Activated naive CD8-positive, alpha-beta T cell treated with anti-CD3 and anti-CD28 coated beads, Interleukin-2, amount 10 ng/mL, durations not matched to agents 7 days and 5 days (primary cell): ENCODE measurements at regions not wholly inside any gene's neighbourhood (a gene's known extent, or its start where the extent isn't known, plus 50 kb on each side); places are given as distances from the start of the nearest gene placed in this dataset.
"Not testable (repeated sequence)": the region's sequence is repeated elsewhere in the genome, so short reads cannot be mapped to it uniquely, and the experiment has no call there.

Source experiments
- ATAC-seq: fragments of 150-1000 bp; cut with Tn5 transposase; one replicate; pipeline ENCODE4 v1.10.0; 2021; ENCODE audit warnings: low read depth, moderate library complexity
- POLR2A ChIA-PET: fragments of 350-600 bp; sonication (Branson Sonifier 250); formaldehyde crosslinking; loops from one replicate; lab custom pipeline; 2021; ENCODE audit warnings: antibody characterized with exemption; lab: Charles Lee
- DNase-seq: peaks from one replicate; pipeline ENCODE4 v3.0.0; 2021
- H3K27ac Mint-ChIP-seq: one replicate; pipeline ENCODE4 v1.8.0; 2022; ENCODE audit warnings: mild to moderate bottlenecking, mixed read lengths
- H3K27me3 Mint-ChIP-seq: one replicate; pipeline ENCODE4 v1.8.0; 2022; ENCODE audit warnings: mild to moderate bottlenecking, moderate library complexity, mixed read lengths
- H3K36me3 Mint-ChIP-seq: one replicate; pipeline ENCODE4 v1.8.0; 2021; ENCODE audit warnings: mild to moderate bottlenecking, mixed read lengths
- H3K4me1 Mint-ChIP-seq: one replicate; pipeline ENCODE4 v1.8.0; 2021; ENCODE audit warnings: mixed read lengths
- H3K4me3 Mint-ChIP-seq: one replicate; pipeline ENCODE4 v1.8.0; 2022; ENCODE audit warnings: mild to moderate bottlenecking, moderate library complexity, mixed read lengths
- H3K9me3 Mint-ChIP-seq: one replicate; pipeline ENCODE4 v1.8.0; 2021; ENCODE audit warnings: mixed read lengths

DNA sequence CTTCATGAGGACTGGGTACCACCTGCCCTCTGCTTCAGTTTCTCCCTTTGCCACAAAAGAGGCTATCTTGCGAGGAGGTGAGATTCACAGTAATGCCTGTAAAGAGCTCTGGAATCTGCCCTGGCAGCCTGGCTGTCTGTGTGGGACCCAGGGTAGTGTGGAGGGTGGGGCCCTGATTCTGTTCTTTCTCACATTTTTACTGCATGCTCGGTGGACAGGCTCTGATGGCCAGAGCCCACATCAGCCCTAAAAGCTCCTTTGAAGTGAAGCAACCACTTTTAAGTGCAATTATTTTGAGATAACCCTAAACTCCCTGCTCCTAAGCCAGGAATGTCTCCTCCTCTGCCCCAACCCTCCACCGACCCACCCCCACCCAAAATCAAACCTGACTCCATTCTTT, 92.1 kb upstream of the PODXL start:
- H3K27ac Mint-ChIP-seq: no peak overlapping the region
- no peak overlapping the region for H3K4me3 Mint-ChIP-seq
- no peak for DNase-seq
- H3K27me3 Mint-ChIP-seq: peaks cover 4% of the 10 kb centered on the region
- H3K36me3 Mint-ChIP-seq: no peaks in the 10 kb centered on the region
- ATAC-seq: no peak
- H3K4me1 Mint-ChIP-seq: no peaks in the 10 kb centered on the region
- POLR2A ChIA-PET: no interaction called here
- no peaks in the 10 kb centered on the region for H3K9me3 Mint-ChIP-seq

DNA sequence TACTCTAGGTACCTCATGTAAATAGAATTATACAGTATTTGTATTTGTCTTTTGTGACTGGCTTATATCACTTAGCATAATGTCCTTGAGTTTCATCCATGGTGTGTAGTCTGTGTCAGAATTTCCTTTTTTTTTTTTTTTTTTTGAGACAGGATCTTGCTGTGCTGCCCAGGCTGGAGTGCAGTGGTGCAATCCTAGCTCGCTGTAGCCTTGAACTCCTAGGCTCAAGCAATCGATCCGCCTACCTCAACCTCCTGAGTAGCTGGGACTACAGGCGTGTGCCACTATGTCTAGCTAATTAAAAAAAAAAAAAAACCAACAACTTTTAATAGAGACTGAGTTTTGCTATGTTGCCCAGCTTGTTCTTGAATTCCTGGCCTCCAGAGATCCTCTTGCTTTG, 89.8 kb upstream of the PODXL start:
- no peaks in the 10 kb centered on the region for H3K4me1 Mint-ChIP-seq
- H3K27ac Mint-ChIP-seq: no peak overlapping the region
- peaks cover 4% of the 10 kb centered on the region for H3K27me3 Mint-ChIP-seq
- H3K9me3 Mint-ChIP-seq: no peaks in the 10 kb centered on the region
- no peak overlapping the region for H3K4me3 Mint-ChIP-seq
- ATAC-seq (no peak), DNase-seq (no peak)
- POLR2A ChIA-PET: no interaction called here
- H3K36me3 Mint-ChIP-seq: no peaks in the 10 kb centered on the region

DNA sequence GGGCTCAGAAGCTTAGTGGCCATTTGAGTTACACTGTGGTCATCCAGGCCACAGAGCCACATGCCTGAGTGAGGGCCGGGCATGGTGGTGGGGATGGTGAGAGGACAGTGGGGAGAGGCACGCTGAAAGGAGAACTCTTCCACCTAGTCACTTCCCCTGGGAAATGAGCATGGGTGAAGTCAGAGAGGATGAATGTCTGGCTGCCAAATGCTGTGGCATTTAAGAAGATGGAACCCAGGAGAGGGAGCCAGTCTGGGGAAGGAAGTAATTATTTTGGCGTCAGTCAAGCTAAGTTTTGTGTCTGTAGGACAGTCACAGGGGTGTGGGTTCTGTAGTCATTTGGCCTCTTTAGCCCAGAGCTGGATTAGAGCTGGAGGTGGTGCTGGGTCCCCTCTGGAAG, 86.0 kb upstream of the PODXL start:
- Mint-ChIP-seq H3K4me3 (no peak overlapping the region), H3K4me1 (no peaks in the 10 kb centered on the region), H3K9me3 (no peaks in the 10 kb centered on the region), H3K27ac (no peak overlapping the region), H3K27me3 (no peaks in the 10 kb centered on the region), H3K36me3 (no peaks in the 10 kb centered on the region)
- POLR2A ChIA-PET: no interaction called here
- ATAC-seq (no peak), DNase-seq (no peak)

DNA sequence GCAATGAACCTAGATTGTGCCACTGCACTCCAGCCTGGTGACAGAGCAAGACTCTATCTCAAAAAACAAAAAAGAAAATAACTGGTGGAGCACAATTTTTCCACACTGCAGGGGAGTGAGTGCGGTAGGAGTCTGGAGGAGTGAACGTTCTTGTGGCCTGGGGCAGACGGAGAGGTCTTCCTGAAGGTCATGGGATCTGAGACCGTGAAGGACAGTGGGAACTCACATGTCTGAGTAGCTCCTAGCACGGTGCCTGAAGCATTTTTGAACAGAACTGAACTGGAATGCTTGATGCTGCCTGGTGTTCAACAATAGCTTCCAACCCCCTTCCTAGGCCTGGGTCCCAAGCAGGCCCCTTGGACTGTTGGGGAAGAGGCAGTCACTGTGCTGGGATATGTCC, 84.3 kb upstream of the PODXL start:
- no peaks in the 10 kb centered on the region for H3K27me3 Mint-ChIP-seq
- H3K27ac Mint-ChIP-seq: no peak overlapping the region
- H3K4me1 Mint-ChIP-seq: no peaks in the 10 kb centered on the region
- no peaks in the 10 kb centered on the region for H3K9me3 Mint-ChIP-seq
- ATAC-seq (no peak), DNase-seq (no peak)
- H3K4me3 Mint-ChIP-seq: no peak overlapping the region
- POLR2A ChIA-PET: no interaction called here
- H3K36me3 Mint-ChIP-seq: no peaks in the 10 kb centered on the region

DNA sequence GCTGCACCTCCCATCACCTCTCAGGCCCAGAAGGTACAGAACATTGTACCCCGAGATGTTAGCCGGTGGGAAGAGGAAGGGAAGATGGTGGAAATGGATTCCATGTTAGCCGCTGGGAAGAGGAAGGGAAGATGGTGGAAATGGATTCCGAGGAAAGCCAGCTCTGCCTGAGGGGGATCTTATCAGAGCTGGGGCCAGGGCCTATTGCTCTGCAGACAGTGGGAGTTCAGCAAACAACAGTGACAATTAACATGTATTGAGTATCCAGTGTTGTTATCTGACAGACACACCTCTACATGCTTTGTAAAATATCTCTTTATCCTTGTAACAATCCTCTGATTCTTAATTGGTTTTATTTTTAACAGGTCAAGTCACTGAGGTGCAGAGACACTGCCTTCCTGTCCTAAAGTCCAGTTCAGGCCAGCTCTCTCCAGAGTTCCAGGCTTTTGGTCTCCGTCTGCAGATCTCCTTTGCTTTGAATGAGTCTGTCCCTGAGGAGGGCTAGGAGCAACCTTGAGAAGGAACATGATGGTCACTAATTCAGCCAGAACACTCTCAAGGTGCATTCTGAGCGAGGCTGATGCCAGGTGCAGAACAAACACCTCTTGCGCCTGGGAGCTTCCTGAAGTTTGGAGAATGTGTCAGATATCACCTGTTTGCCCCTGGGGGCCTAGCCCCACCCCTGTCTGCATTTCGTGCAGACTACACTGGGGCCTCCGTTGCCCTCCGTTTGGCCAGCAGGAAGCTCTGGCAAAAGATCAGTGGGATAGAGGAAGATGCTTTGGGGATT, 82.4 kb upstream of the PODXL start:
- POLR2A ChIA-PET: no interaction called here
- no peaks in the 10 kb centered on the region for H3K9me3 Mint-ChIP-seq
- no peaks in the 10 kb centered on the region for H3K36me3 Mint-ChIP-seq
- H3K27me3 Mint-ChIP-seq: peaks cover 1% of the 10 kb centered on the region
- DNase-seq (no peak), ATAC-seq (no peak)
- H3K27ac Mint-ChIP-seq: no peak overlapping the region
- H3K4me3 Mint-ChIP-seq: no peak overlapping the region
- H3K4me1 Mint-ChIP-seq: no peaks in the 10 kb centered on the region

DNA sequence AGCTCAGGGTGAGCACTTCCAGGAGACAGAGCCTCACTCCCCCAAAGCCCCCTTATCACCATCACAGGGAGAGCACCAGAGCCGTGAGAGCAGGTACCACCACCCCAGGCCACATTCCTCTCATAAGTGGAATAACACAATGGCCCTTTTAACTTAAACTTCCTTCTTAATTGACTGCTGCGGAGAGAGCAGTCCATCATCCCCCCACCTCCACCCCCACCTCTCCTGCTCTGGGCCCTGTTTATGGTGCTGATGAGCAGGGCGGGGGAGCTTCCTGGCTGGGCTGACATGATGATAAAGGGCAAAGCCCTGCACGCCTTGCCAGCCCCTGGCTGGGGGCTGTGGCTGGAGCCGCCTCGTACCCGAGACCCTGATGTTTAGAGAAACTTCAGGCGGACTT, 81.4 kb upstream of the PODXL start:
- Mint-ChIP-seq H3K36me3 (no peaks in the 10 kb centered on the region), H3K9me3 (no peaks in the 10 kb centered on the region), H3K27ac (no peak overlapping the region), H3K27me3 (peaks cover 1% of the 10 kb centered on the region), H3K4me3 (no peak overlapping the region), H3K4me1 (no peaks in the 10 kb centered on the region)
- DNase-seq: no peak
- no peak for ATAC-seq
- POLR2A ChIA-PET: no interaction called here

DNA sequence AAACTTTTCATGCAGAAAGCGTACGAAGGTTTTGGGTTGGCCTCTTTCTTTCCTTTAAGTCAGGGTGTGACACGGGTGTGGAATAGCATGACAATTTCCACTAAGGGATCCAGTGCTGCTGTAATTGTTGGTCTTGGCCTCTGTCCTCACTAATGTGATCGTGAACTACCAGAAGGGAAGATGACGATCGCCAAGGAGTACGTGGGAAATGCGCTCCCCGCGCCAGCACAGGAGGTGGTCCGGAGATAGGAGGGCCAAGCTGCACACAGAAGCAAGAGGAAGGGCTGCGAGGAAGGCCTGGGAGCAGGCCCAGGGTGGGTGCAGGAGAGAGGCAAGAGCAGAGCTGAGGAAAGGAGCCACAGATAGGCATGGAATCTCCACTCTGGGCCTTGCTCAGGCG, 79.7 kb upstream of the PODXL start:
- no peak for ATAC-seq
- POLR2A ChIA-PET: interaction anchor here (0.6 to 0.7 kb wide), 2 partner anchors 28 to 33 kb away, joined by 3 to 4 read pairs; no protein-coding TSS in a partner anchor
- peaks cover 1% of the 10 kb centered on the region for H3K27me3 Mint-ChIP-seq
- H3K27ac Mint-ChIP-seq: no peak overlapping the region
- no peaks in the 10 kb centered on the region for H3K9me3 Mint-ChIP-seq
- H3K36me3 Mint-ChIP-seq: no peaks in the 10 kb centered on the region
- H3K4me3 Mint-ChIP-seq: no peak overlapping the region
- no peak for DNase-seq
- H3K4me1 Mint-ChIP-seq: no peaks in the 10 kb centered on the region

DNA sequence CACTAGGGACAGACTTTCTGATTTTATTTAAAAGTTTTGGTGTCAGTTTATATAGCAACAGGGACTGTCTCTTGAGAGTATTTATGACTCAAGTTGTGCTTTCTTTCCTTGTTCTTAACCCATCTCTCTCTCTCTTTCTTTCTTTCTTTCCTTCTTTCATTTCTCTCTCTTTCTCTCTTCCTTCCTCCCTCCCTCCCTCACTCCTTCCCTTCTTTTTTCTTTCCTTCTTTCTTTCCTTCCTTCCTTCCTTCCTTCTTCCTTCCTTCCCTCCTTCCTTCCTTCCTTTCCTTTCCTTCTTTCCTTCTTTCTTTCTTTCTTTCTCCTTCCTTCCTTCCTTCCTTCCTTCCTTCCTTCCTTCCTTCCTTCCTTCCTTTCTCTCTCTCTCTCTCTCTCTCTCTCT, 77.8 kb upstream of the PODXL start:
- ATAC-seq, POLR2A ChIA-PET, H3K27me3 Mint-ChIP-seq: not testable (repeated sequence)

DNA sequence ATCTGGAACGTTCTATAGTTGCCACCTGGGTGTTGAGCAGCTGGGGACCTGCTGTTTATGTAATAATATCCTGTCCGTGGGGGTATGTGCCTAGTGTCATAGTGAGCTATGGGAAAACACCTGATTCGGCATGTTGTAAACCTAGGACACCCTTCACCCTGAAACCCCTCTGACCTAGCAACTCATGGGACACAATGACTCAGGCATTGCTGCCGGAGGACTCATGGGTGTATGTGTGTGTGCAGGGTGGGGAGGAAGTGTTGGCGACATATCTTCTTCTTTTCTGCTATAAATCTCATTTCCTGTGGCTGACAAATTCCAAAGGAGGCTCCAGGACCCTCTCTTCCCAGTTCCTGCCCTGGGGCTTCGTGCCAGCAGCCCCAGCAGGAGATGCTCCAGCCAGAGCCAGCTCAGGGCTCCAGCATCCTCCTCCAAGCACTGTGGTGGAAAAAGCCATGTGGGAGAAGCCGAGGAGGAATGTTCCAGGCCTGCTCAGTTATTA, 77.0 kb upstream of the PODXL start:
- no peak overlapping the region for H3K27ac Mint-ChIP-seq
- no peaks in the 10 kb centered on the region for H3K36me3 Mint-ChIP-seq
- no peak overlapping the region for H3K4me3 Mint-ChIP-seq
- ATAC-seq (no peak), DNase-seq (no peak)
- peaks cover 1% of the 10 kb centered on the region for H3K27me3 Mint-ChIP-seq
- H3K9me3 Mint-ChIP-seq: no peaks in the 10 kb centered on the region
- POLR2A ChIA-PET: no interaction called here
- H3K4me1 Mint-ChIP-seq: no peaks in the 10 kb centered on the region

More for the DNA sequence above, 77.8 kb upstream of the PODXL start:
- H3K36me3 Mint-ChIP-seq, H3K9me3 Mint-ChIP-seq, H3K4me3 Mint-ChIP-seq, DNase-seq, H3K27ac Mint-ChIP-seq, H3K4me1 Mint-ChIP-seq: not testable (repeated sequence)

DNA sequence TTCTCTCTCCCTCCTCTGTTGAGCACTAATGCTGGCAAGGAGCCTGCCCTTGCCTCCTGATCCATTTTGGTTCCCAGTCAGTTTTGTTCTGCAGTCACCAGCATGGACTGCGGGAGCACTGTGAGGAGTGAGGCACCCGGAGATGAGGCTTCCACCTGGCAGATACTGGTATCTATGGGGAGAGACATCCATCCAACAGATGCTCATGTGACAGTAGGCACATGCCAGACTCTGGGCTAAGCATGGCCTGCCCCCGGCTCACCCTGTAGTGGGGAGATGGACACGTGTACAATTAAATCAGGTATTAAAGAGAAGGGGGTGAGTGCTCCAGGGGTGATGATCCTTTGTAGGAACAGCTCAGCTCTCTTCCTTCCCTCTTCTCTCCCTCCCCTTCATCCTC, 74.0 kb upstream of the PODXL start:
- ATAC-seq: no peak

DNA sequence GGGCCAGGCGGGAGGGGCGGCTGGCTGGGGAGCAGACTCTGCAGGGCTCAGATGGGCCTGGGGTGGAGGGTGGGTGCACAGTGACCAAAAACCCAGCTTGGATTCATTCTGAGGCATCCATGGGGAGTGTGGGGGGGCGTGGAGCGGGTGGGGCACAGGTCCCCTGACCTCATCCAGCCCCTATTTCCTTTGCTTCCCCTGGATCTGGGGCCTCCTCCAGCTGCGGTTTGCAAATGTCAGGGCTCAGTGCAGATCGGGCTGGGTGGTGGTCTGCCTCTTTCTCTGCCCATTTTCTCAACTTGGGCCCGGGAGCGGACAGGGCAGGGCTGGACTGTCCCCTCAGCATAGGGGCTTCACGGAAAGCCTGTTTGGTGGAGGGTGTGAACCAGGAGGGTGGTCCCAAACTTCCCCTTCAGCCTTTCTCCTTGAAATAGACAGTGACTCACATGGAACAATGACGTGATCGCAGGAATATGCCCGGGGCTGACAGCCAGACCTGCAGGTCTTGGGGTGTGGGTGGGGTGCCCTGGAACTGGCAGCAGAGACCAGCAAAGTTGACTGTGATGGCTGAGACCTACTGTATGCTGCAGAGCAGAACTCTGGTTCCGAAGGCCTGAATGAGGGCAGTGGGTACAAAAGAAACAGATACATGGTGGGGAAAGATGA, 72.9 kb upstream of the PODXL start:
- no peak for DNase-seq
- Mint-ChIP-seq H3K4me1 (no peaks in the 10 kb centered on the region), H3K4me3 (no peak overlapping the region), H3K9me3 (no peaks in the 10 kb centered on the region), H3K27ac (no peak overlapping the region), H3K36me3 (no peaks in the 10 kb centered on the region), H3K27me3 (no peaks in the 10 kb centered on the region)
- POLR2A ChIA-PET: no interaction called here
- no peak for ATAC-seq

More for the DNA sequence above, 74.0 kb upstream of the PODXL start:
- Mint-ChIP-seq H3K4me1 (no peaks in the 10 kb centered on the region), H3K4me3 (no peak overlapping the region), H3K27ac (no peak overlapping the region), H3K36me3 (no peaks in the 10 kb centered on the region), H3K9me3 (no peaks in the 10 kb centered on the region), H3K27me3 (peaks cover 1% of the 10 kb centered on the region)
- DNase-seq: no peak
- POLR2A ChIA-PET: no interaction called here

DNA sequence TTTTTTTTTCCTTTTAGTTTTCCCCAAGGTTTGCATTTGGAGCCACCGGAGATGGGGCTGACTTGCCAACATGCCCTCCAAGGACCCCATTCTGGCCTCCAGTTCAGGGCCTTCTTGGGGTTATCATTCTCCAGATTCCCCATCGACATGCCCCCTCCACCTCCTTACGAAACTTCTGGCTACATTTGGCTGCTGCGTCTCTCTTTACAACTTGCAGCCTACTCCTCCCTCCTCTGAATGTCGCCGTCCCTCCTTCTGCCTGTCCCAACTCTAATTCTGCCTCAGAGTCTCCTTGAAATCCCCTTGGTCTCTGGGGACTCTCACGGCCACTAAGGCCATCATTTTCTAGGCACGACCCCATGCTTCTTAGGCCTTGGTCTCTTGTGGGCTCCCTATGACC, 72.2 kb upstream of the PODXL start:
- Mint-ChIP-seq H3K27me3 (no peaks in the 10 kb centered on the region), H3K4me1 (no peaks in the 10 kb centered on the region), H3K27ac (no peak overlapping the region), H3K9me3 (no peaks in the 10 kb centered on the region), H3K4me3 (no peak overlapping the region), H3K36me3 (no peaks in the 10 kb centered on the region)
- no peak for DNase-seq
- POLR2A ChIA-PET: no interaction called here
- no peak for ATAC-seq

DNA sequence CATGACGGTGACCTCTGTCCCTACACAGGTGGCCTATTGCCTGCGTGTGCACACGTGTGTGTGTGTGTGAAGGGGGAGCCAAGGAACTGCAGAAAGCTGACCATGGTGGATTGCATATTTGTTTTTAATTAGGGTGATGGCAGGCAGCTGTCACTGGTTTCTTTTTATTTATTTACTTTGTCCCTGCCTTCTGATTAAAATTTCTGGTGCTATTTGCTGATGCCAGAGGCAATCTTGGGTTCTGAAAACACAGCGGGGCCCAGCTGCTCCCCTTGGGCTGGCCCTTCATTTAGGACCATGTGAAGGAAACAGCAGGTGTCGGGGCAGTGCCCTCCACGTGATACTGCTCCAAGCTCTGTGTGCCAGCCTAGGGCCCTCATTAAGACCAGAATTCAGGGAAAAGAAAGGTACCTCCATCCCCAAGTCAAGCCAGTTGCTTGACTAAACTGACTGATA, 71.3 kb upstream of the PODXL start:
- H3K27me3 Mint-ChIP-seq: no peaks in the 10 kb centered on the region
- no peaks in the 10 kb centered on the region for H3K9me3 Mint-ChIP-seq
- H3K4me1 Mint-ChIP-seq: no peaks in the 10 kb centered on the region
- DNase-seq (no peak), ATAC-seq (no peak)
- POLR2A ChIA-PET: no interaction called here
- H3K36me3 Mint-ChIP-seq: no peaks in the 10 kb centered on the region
- H3K27ac Mint-ChIP-seq: no peak overlapping the region
- no peak overlapping the region for H3K4me3 Mint-ChIP-seq

DNA sequence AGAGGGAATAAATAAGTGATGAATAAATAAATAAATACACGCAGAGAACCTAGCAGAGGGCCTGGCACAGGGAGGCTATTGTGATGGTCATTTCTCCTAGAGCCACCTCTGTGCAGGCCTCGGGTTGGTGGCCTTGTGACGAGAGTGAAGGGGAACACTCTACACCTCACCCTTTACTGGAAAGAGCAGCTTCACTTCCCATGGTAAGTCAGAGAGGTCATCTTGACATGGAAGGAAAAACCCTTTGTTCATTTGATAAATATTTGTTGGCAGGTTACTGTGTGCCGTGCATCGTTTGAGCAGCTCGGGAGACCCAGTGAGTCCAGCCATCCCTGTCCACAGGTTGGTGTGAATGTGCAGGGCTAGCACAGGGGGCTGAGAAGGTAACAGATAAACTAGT, 70.2 kb upstream of the PODXL start:
- H3K36me3 Mint-ChIP-seq: no peaks in the 10 kb centered on the region
- H3K27me3 Mint-ChIP-seq: peaks cover 7% of the 10 kb centered on the region
- POLR2A ChIA-PET: no interaction called here
- no peaks in the 10 kb centered on the region for H3K4me1 Mint-ChIP-seq
- H3K9me3 Mint-ChIP-seq: no peaks in the 10 kb centered on the region
- DNase-seq (no peak), ATAC-seq (no peak)
- no peak overlapping the region for H3K27ac Mint-ChIP-seq
- no peak overlapping the region for H3K4me3 Mint-ChIP-seq
